ENCODE measurements at regions not wholly inside any gene's neighbourhood (a gene's known extent, or its start where the extent isn't known, plus 50 kb on each side); places are given as distances from the start of the nearest gene placed in this dataset.

- H3K4me3 ChIP-seq (ENCODE audit: low read length) = no peak overlapping the region
- H3K27ac Mint-ChIP-seq = no peak overlapping the region
- H3K27me3 Mint-ChIP-seq = peaks cover 3% of the 10 kb centered on the region in 2 donors
- H3K27ac ChIP-seq (ENCODE audit: low read depth, low read length) = no peak overlapping the region
- H3K36me3 Mint-ChIP-seq = no peaks in the 10 kb centered on the region
- H3K9me3 Mint-ChIP-seq = no peaks in the 10 kb centered on the region
- peaks cover 4% of the 10 kb centered on the region for H3K27me3 ChIP-seq (ENCODE audit: insufficient read depth, low read length, poor library complexity, severe bottlenecking)
- no peaks in the 10 kb centered on the region for H3K4me1 Mint-ChIP-seq
- POLR2A ChIA-PET = no interaction called here
- no peaks in the 10 kb centered on the region for H3K36me3 ChIP-seq (ENCODE audit: insufficient read depth, low read length)
- no peak for DNase-seq
- H3K4me3 Mint-ChIP-seq = no peak overlapping the region
- CTCF ChIA-PET = no interaction called here
- no peaks in the 10 kb centered on the region for H3K9me3 ChIP-seq (ENCODE audit: low read length)
- H3K4me1 ChIP-seq (ENCODE audit: insufficient read depth, low read length) = no peaks in the 10 kb centered on the region
These were observed 58.5 kb downstream of the DLL1 start for GRCh38 chr6:170232186-170233002.

DNA sequence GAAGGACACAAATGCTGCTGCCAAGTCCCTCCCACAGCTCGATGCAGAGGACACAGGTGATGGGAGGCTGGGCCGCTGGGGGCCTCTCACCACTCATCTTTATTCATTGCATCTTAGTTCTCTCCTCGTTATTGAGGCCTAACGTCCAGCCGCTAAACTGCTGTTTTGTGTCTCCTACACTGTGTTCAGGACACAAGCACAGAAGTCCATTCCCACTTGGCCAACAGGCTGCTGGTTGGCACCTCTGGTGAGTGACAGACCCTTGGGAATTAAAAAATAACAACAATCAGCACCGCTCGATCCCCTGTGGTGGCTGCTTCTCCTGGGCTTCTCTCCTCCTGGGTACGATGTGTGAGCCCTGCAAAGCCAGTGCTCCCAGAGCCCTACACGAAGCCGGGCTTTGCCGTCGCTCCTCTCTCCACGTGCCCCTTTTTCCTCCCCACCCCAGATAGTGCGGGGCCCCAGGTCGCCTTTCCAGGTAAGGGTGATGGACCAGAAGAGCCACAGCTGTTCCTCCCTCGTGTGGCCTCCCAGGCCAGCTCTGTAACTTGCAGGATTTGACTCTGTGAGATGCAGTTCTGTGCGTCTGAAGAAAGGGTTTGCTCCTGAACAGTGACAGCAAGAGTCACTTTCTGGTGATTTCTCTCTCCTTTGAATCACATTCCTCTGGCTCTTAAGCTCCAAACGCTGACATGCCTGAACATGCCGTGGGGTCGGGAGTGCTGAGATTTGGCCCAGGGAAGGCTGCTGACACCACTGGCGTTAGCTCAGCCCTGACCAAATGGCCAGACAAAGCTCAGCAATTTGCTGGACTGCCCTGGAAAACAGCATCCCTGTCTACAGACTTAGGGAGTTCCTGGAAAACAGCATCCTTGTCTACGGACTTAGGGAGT is 59.3 kb downstream of the DLL1 start:
- Mint-ChIP-seq H3K9me3 (no peaks in the 10 kb centered on the region), H3K4me3 (no peak overlapping the region), H3K27ac (no peak overlapping the region), H3K4me1 (no peaks in the 10 kb centered on the region), H3K36me3 (no peaks in the 10 kb centered on the region), H3K27me3 (peaks cover 3% of the 10 kb centered on the region in 2 donors)
- Histone ChIP-seq H3K9me3 (ENCODE audit: low read length) (no peaks in the 10 kb centered on the region), H3K36me3 (ENCODE audit: insufficient read depth, low read length) (no peaks in the 10 kb centered on the region), H3K4me1 (ENCODE audit: insufficient read depth, low read length) (no peaks in the 10 kb centered on the region), H3K27ac (ENCODE audit: low read depth, low read length) (no peak overlapping the region), H3K4me3 (ENCODE audit: low read length) (no peak overlapping the region), H3K27me3 (ENCODE audit: insufficient read depth, low read length, poor library complexity, severe bottlenecking) (peaks cover 4% of the 10 kb centered on the region)
- ChIA-PET CTCF (no interaction called here), POLR2A (no interaction called here)
- DNase-seq = no peak

DNA sequence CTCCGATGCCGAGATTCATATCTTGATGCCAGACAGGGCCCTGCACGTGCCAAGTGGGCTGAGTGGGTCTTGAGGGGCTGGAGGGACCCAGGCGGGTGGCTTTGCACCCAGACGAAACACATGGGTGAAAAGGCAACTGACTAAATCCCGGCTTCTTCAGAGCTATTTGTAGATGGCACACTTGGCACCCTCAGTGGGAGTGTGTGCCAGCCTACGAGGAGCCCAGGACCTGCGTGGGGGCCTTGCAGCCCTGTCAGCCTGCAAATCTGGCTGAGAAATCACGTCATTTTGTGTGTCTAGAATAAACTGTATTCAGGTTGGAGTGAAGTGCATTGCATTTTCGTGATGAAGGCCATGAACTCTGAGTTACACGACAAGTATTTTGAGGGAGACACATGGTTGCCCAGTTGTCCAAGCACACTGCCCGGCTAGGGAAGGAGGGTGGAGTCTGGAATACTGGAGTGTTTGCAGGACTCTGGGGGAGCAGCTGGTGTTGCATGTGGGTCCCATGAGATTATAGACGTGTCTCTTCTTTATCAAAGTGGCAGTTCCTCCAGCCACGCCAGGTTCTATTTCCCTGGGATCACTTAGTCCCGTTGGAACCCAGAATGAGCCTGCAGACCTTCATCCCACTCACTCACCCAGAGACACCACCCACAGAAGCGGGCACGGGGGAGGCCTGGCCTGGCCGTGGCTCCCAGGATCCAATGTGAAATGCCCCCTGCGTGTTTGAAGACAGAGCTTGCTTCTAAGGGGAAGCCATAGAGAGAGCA is 60.2 kb downstream of the DLL1 start:
- H3K36me3 ChIP-seq (ENCODE audit: insufficient read depth, low read length) = no peaks in the 10 kb centered on the region
- ChIA-PET CTCF (no interaction called here), POLR2A (no interaction called here)
- H3K27me3 ChIP-seq (ENCODE audit: insufficient read depth, low read length, poor library complexity, severe bottlenecking) = peaks cover 4% of the 10 kb centered on the region
- no peaks in the 10 kb centered on the region for H3K4me1 ChIP-seq (ENCODE audit: insufficient read depth, low read length)
- no peaks in the 10 kb centered on the region for H3K9me3 ChIP-seq (ENCODE audit: low read length)
- no peak overlapping the region for H3K27ac Mint-ChIP-seq
- no peaks in the 10 kb centered on the region for H3K36me3 Mint-ChIP-seq
- peaks cover 3% of the 10 kb centered on the region in 2 donors for H3K27me3 Mint-ChIP-seq
- no peak overlapping the region for H3K27ac ChIP-seq (ENCODE audit: low read depth, low read length)
- DNase-seq = no peak
- no peak overlapping the region for H3K4me3 Mint-ChIP-seq
- no peaks in the 10 kb centered on the region for H3K9me3 Mint-ChIP-seq
- H3K4me1 Mint-ChIP-seq = no peaks in the 10 kb centered on the region
- no peak overlapping the region for H3K4me3 ChIP-seq (ENCODE audit: low read length)

- H3K9me3 Mint-ChIP-seq = no peaks in the 10 kb centered on the region
- Histone ChIP-seq H3K9me3 (ENCODE audit: low read length) (no peaks in the 10 kb centered on the region), H3K27me3 (ENCODE audit: insufficient read depth, low read length, poor library complexity, severe bottlenecking) (peaks cover 4% of the 10 kb centered on the region), H3K4me3 (ENCODE audit: low read length) (no peak overlapping the region), H3K4me1 (ENCODE audit: insufficient read depth, low read length) (no peaks in the 10 kb centered on the region), H3K27ac (ENCODE audit: low read depth, low read length) (no peak overlapping the region), H3K36me3 (ENCODE audit: insufficient read depth, low read length) (no peaks in the 10 kb centered on the region)
- H3K36me3 Mint-ChIP-seq = no peaks in the 10 kb centered on the region
- H3K4me3 Mint-ChIP-seq = no peak overlapping the region
- POLR2A ChIA-PET = no interaction called here
- H3K27me3 Mint-ChIP-seq = peaks cover 3% of the 10 kb centered on the region in 2 donors
- H3K4me1 Mint-ChIP-seq = no peaks in the 10 kb centered on the region
- DNase-seq = no peak
- CTCF ChIA-PET = no interaction called here
- no peak overlapping the region for H3K27ac Mint-ChIP-seq
These were observed 60.9 kb downstream of the DLL1 start for GRCh38 chr6:170229851-170230519.

DNA sequence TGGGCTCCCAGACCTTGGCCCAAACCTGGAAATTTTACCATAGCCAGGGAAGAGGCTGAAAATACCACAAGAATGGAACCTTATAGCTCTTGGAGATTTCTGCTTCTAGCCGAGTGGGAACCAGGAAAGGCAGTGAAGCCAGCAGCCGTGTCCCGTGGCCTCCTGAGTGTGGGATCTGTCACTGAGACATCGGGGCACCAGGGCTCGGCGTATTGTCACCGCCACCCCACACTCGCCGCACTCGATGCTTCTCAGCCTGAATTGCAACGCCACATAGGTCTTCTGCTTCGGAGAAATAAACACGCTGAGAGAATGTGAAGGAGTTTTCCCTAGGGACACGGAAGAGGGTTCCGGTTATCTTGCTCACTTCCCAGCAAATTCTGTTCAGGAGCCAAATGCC is 61.5 kb downstream of the DLL1 start:
- no peaks in the 10 kb centered on the region for H3K9me3 Mint-ChIP-seq

GRCh38 chr6:170228946-170229310 is 62.0 kb downstream of the DLL1 start:
- H3K4me1 Mint-ChIP-seq = peaks cover 0 to 3% (median 0%) of the 10 kb centered on the region in 3 donors
- H3K27ac Mint-ChIP-seq = no peak overlapping the region
- no peaks in the 10 kb centered on the region for H3K9me3 Mint-ChIP-seq
- Histone ChIP-seq H3K27me3 (ENCODE audit: insufficient read depth, low read length, poor library complexity, severe bottlenecking) (peaks cover 4% of the 10 kb centered on the region), H3K4me3 (ENCODE audit: low read length) (no peak overlapping the region), H3K4me1 (ENCODE audit: insufficient read depth, low read length) (no peaks in the 10 kb centered on the region), H3K36me3 (ENCODE audit: insufficient read depth, low read length) (no peaks in the 10 kb centered on the region), H3K27ac (ENCODE audit: low read depth, low read length) (no peak overlapping the region), H3K9me3 (ENCODE audit: low read length) (no peaks in the 10 kb centered on the region)
- peaks cover 1 to 3% of the 10 kb centered on the region in 2 donors for H3K27me3 Mint-ChIP-seq
- H3K36me3 Mint-ChIP-seq = no peaks in the 10 kb centered on the region
- ChIA-PET CTCF (no interaction called here), POLR2A (no interaction called here)
- no peak overlapping the region for H3K4me3 Mint-ChIP-seq
- DNase-seq = peak in 1 of 5 donors; percentile 30

More for the DNA sequence above, 61.5 kb downstream of the DLL1 start:
- DNase-seq = no peak
- no peak overlapping the region for H3K27ac Mint-ChIP-seq
- H3K27me3 Mint-ChIP-seq = peaks cover 1 to 3% of the 10 kb centered on the region in 2 donors
- no peaks in the 10 kb centered on the region for H3K4me1 Mint-ChIP-seq
- H3K27ac ChIP-seq (ENCODE audit: low read depth, low read length) = no peak overlapping the region
- H3K4me1 ChIP-seq (ENCODE audit: insufficient read depth, low read length) = no peaks in the 10 kb centered on the region
- H3K4me3 Mint-ChIP-seq = no peak overlapping the region
- peaks cover 4% of the 10 kb centered on the region for H3K27me3 ChIP-seq (ENCODE audit: insufficient read depth, low read length, poor library complexity, severe bottlenecking)
- CTCF ChIA-PET = no interaction called here
- POLR2A ChIA-PET = no interaction called here
- no peaks in the 10 kb centered on the region for H3K9me3 ChIP-seq (ENCODE audit: low read length)
- H3K36me3 Mint-ChIP-seq = no peaks in the 10 kb centered on the region
- H3K4me3 ChIP-seq (ENCODE audit: low read length) = no peak overlapping the region
- no peaks in the 10 kb centered on the region for H3K36me3 ChIP-seq (ENCODE audit: insufficient read depth, low read length)

- CTCF ChIA-PET = no interaction called here
- H3K4me3 ChIP-seq (ENCODE audit: low read length) = no peak overlapping the region
- Mint-ChIP-seq H3K4me1 (peaks cover 2 to 5% (median 2%) of the 10 kb centered on the region in 3 donors), H3K9me3 (no peaks in the 10 kb centered on the region), H3K4me3 (no peak overlapping the region), H3K27me3 (peaks cover under 1 to 1% of the 10 kb centered on the region in 2 donors), H3K27ac (peak overlapping the region in 1 of 8 donors; percentile 39), H3K36me3 (no peaks in the 10 kb centered on the region)
- no peaks in the 10 kb centered on the region for H3K9me3 ChIP-seq (ENCODE audit: low read length)
- H3K27ac ChIP-seq (ENCODE audit: low read depth, low read length) = no peak overlapping the region
- peaks cover 4% of the 10 kb centered on the region for H3K27me3 ChIP-seq (ENCODE audit: insufficient read depth, low read length, poor library complexity, severe bottlenecking)
- peaks cover under 1% of the 10 kb centered on the region for H3K4me1 ChIP-seq (ENCODE audit: insufficient read depth, low read length)
- H3K36me3 ChIP-seq (ENCODE audit: insufficient read depth, low read length) = no peaks in the 10 kb centered on the region
- DNase-seq = peak in 1 of 5 donors; percentile 24
- POLR2A ChIA-PET = no interaction called here
These were observed 62.6 kb downstream of the DLL1 start for GRCh38 chr6:170227996-170228945.

Data from CD8-positive, alpha-beta memory T cell (primary cell).